ENCODE measurements at regions not wholly inside any gene's neighbourhood (a gene's known extent, or its start where the extent isn't known, plus 50 kb on each side); places are given as distances from the start of the nearest gene placed in this dataset.

- no peak for DNase-seq
Observed at GRCh38 chr17:72430611-72431432, 310.0 kb downstream of the SOX9 start.

GRCh38 chr17:72432143-72432621 lies 311.4 kb downstream of the SOX9 start:
- no peak for DNase-seq

- no peak for DNase-seq
Observed at GRCh38 chr17:72432881-72433280, 312.1 kb downstream of the SOX9 start.

GRCh38 chr17:72433797-72434196 lies 313.0 kb downstream of the SOX9 start:
- DNase-seq: no peak

- DNase-seq: no peak
Observed at GRCh38 chr17:72434581-72434980, 313.8 kb downstream of the SOX9 start.

GRCh38 chr17:72434991-72435618 lies 314.3 kb downstream of the SOX9 start:
- no peak for DNase-seq

GRCh38 chr17:72438783-72439182 lies 318.0 kb downstream of the SOX9 start:
- no peak for DNase-seq

GRCh38 chr17:72439893-72440502 lies 319.2 kb downstream of the SOX9 start:
- DNase-seq: no peak

- no peak for DNase-seq
Observed at GRCh38 chr17:72440961-72441360, 320.1 kb downstream of the SOX9 start.

- no peak for DNase-seq
Observed at GRCh38 chr17:72441909-72442308, 321.1 kb downstream of the SOX9 start.

- DNase-seq: no peak
Observed at GRCh38 chr17:72444517-72445054, 323.8 kb downstream of the SOX9 start.

- DNase-seq: no peak
Observed at GRCh38 chr17:72445055-72445991, 324.5 kb downstream of the SOX9 start.

- DNase-seq: no peak
Observed at GRCh38 chr17:72446118-72446517, 325.3 kb downstream of the SOX9 start.

- no peak for DNase-seq
Observed at GRCh38 chr17:72446525-72447250, 325.9 kb downstream of the SOX9 start.

- DNase-seq: no peak
Observed at GRCh38 chr17:72447251-72447640, 326.4 kb downstream of the SOX9 start.

- no peak for DNase-seq
Observed at GRCh38 chr17:72448019-72448418, 327.2 kb downstream of the SOX9 start.

GRCh38 chr17:72452286-72453173 lies 331.7 kb downstream of the SOX9 start:
- no peak for DNase-seq

GRCh38 chr17:72454342-72454741 lies 333.5 kb downstream of the SOX9 start:
- DNase-seq: no peak

GRCh38 chr17:72455562-72455961 lies 334.7 kb downstream of the SOX9 start:
- DNase-seq: no peak

- DNase-seq: no peak
Observed at GRCh38 chr17:72456075-72456474, 335.3 kb downstream of the SOX9 start.

GRCh38 chr17:72457712-72458111 lies 336.9 kb downstream of the SOX9 start:
- DNase-seq: no peak

All from NCI-H1436 (cell line).